HG02938 (cell line): ENCODE measurements at regions not wholly inside any gene's neighbourhood (a gene's known extent, or its start where the extent isn't known, plus 50 kb on each side); places are given as distances from the start of the nearest gene placed in this dataset.

Source experiments
- ATAC-seq: cut with Tn5 transposase; IDR thresholded peaks from one replicate; pipeline ENCODE4 v1.9.1; 2021; ENCODE audit warnings: mild to moderate bottlenecking, moderate library complexity; ENCODE audit not compliant: unreplicated experiment

- no peak for ATAC-seq
Observed at GRCh38 chr5:81856948-81857928, 106.3 kb upstream of the SSBP2 start.

GRCh38 chr5:81855591-81855990 is 104.7 kb upstream of the SSBP2 start:
- no peak for ATAC-seq

GRCh38 chr5:81854915-81855314 is 104.0 kb upstream of the SSBP2 start:
- no peak for ATAC-seq

GRCh38 chr5:81854485-81854884 is 103.6 kb upstream of the SSBP2 start:
- no peak for ATAC-seq

GRCh38 chr5:81853030-81853357 is 102.1 kb upstream of the SSBP2 start:
- no peak for ATAC-seq

- no peak for ATAC-seq
Observed at GRCh38 chr5:81852291-81853029, 101.6 kb upstream of the SSBP2 start.

GRCh38 chr5:81851481-81852178 is 100.7 kb upstream of the SSBP2 start:
- ATAC-seq = peak; percentile 82

- no peak for ATAC-seq
Observed at GRCh38 chr5:81850501-81851357, 99.8 kb upstream of the SSBP2 start.

- no peak for ATAC-seq
Observed at GRCh38 chr5:81849770-81850367, 99.0 kb upstream of the SSBP2 start.

- ATAC-seq = no peak
Observed at GRCh38 chr5:81848362-81848880, 97.5 kb upstream of the SSBP2 start.

GRCh38 chr5:81846301-81846700 is 95.4 kb upstream of the SSBP2 start:
- ATAC-seq = no peak

GRCh38 chr5:81843845-81844244 is 92.9 kb upstream of the SSBP2 start:
- ATAC-seq = no peak

- ATAC-seq = no peak
Observed at GRCh38 chr5:81842795-81843398, 92.0 kb upstream of the SSBP2 start.

GRCh38 chr5:81839034-81839433 is 88.1 kb upstream of the SSBP2 start:
- ATAC-seq = no peak

- ATAC-seq = no peak
Observed at GRCh38 chr5:81838307-81838906, 87.5 kb upstream of the SSBP2 start.

- ATAC-seq = no peak
Observed at GRCh38 chr5:81837667-81838306, 86.9 kb upstream of the SSBP2 start.

GRCh38 chr5:81835814-81836367 is 85.0 kb upstream of the SSBP2 start:
- ATAC-seq = no peak

- no peak for ATAC-seq
Observed at GRCh38 chr5:81834021-81834660, 83.2 kb upstream of the SSBP2 start.
